CD4-positive, CD25-positive, alpha-beta regulatory T cell (primary cell): ENCODE measurements at regions not wholly inside any gene's neighbourhood (a gene's known extent, or its start where the extent isn't known, plus 50 kb on each side); places are given as distances from the start of the nearest gene placed in this dataset.
A peak's percentile ranks its signal among the peaks of the same experiment; 100 is the strongest.

ENCODE experiments used
- ATAC-seq, 2 donors: fragments of 150-1000 bp; cut with Tn5 transposase; one replicate each; pipeline ENCODE4 v1.10.0; 2021; ENCODE audit warnings: low read depth in 2 of 2, moderate number of reproducible peaks in 2 of 2, moderate library complexity in 1 of 2
- DNase-seq, 3 donors: peaks; one replicate each; pipeline versions ENCODE4 v3.0.0 to v3.0.0-alpha.2; 2012 to 2022; ENCODE audit warnings: mixed read lengths in 1 of 3
- H3K27ac ChIP-seq: one replicate; pipeline ENCODE4 v1.7.0; 2013; ENCODE audit warnings: mild to moderate bottlenecking, low read length; ENCODE audit not compliant: insufficient read depth, poor library complexity, severe bottlenecking
- H3K27me3 ChIP-seq: one replicate; pipeline ENCODE4 v1.7.0; 2013; ENCODE audit warnings: low read length; ENCODE audit not compliant: control insufficient read depth, insufficient read depth
- H3K36me3 ChIP-seq: one replicate; pipeline ENCODE4 v1.7.0; 2013; ENCODE audit warnings: mild to moderate bottlenecking, low read length, moderate library complexity; ENCODE audit not compliant: control insufficient read depth, insufficient read depth
- H3K4me1 ChIP-seq: 2 replicates; pipeline ENCODE4 v1.7.0; 2013; ENCODE audit warnings: mild to moderate bottlenecking, low read length; ENCODE audit not compliant: insufficient read depth, control insufficient read depth, poor library complexity, severe bottlenecking
- H3K4me3 ChIP-seq: one replicate; pipeline ENCODE4 v1.7.0; 2013; ENCODE audit warnings: low read depth, mild to moderate bottlenecking, low read length, moderate library complexity
- H3K9me3 ChIP-seq, 2 experiments: 1 replicate in 1 of 2; 2 replicates in 1 of 2; pipeline ENCODE4 v1.7.0; 2013; ENCODE audit warnings: low read length in 2 of 2, mild to moderate bottlenecking in 1 of 2, moderate library complexity in 1 of 2; ENCODE audit not compliant: control insufficient read depth in 2 of 2
- H3K27ac Mint-ChIP-seq, 3 donors: one replicate each; pipeline ENCODE4 v1.8.0; 2020 to 2022; ENCODE audit warnings: mild to moderate bottlenecking in 3 of 3, mixed read lengths in 3 of 3, moderate library complexity in 2 of 3
- H3K27me3 Mint-ChIP-seq: one replicate; pipeline ENCODE4 v1.8.0; 2022; ENCODE audit warnings: mild to moderate bottlenecking, mixed read lengths
- H3K36me3 Mint-ChIP-seq: one replicate; pipeline ENCODE4 v1.8.0; 2020; ENCODE audit warnings: mixed read lengths
- H3K4me1 Mint-ChIP-seq, 4 donors: one replicate each; pipeline ENCODE4 v1.8.0; 2020 to 2022; ENCODE audit warnings: mixed read lengths in 4 of 4, mild to moderate bottlenecking in 1 of 4
- H3K4me3 Mint-ChIP-seq, 4 donors: one replicate each; pipeline ENCODE4 v1.8.0; 2020 to 2022; ENCODE audit warnings: mild to moderate bottlenecking in 4 of 4, mixed read lengths in 4 of 4, moderate library complexity in 3 of 4
- H3K9me3 Mint-ChIP-seq, 7 donors: one replicate each; pipeline ENCODE4 v1.8.0; 2020 to 2022; ENCODE audit warnings: mixed read lengths in 7 of 7, mild to moderate bottlenecking in 3 of 7, moderate library complexity in 2 of 7

DNA sequence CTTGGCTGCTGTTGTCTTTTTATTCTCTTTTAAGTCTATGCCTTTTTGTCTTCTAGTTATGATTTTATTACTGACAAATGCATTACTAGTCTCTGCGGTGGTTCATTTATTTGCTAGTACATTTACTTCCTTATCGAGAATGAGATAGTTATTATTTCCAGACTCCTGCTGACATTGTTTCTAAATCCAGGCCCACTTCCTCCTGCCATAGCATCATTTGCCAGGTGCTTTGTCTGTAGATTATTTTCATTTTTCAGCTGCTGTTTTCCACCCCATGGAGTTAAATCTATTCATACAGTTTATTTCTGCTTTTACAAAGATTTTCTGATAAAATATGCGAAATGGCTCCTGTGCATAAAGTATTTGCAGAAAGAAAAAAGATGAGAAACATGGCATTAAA, 459.7 kb downstream of the MMUT start:
- no peak overlapping the region for H3K4me3 ChIP-seq
- no peaks in the 10 kb centered on the region for H3K27me3 ChIP-seq
- Mint-ChIP-seq H3K9me3 (peaks cover 0 to 15% (median 4%) of the 10 kb centered on the region in 7 donors), H3K27me3 (no peaks in the 10 kb centered on the region), H3K27ac (no peak overlapping the region), H3K4me3 (no peak overlapping the region), H3K36me3 (no peaks in the 10 kb centered on the region), H3K4me1 (no peaks in the 10 kb centered on the region)
- no peak for DNase-seq
- H3K9me3 ChIP-seq, result no peaks in the 10 kb centered on the region
- H3K4me1 ChIP-seq, result no peaks in the 10 kb centered on the region
- H3K36me3 ChIP-seq, result no peaks in the 10 kb centered on the region
- no peak overlapping the region for H3K27ac ChIP-seq
- ATAC-seq, result no peak

DNA sequence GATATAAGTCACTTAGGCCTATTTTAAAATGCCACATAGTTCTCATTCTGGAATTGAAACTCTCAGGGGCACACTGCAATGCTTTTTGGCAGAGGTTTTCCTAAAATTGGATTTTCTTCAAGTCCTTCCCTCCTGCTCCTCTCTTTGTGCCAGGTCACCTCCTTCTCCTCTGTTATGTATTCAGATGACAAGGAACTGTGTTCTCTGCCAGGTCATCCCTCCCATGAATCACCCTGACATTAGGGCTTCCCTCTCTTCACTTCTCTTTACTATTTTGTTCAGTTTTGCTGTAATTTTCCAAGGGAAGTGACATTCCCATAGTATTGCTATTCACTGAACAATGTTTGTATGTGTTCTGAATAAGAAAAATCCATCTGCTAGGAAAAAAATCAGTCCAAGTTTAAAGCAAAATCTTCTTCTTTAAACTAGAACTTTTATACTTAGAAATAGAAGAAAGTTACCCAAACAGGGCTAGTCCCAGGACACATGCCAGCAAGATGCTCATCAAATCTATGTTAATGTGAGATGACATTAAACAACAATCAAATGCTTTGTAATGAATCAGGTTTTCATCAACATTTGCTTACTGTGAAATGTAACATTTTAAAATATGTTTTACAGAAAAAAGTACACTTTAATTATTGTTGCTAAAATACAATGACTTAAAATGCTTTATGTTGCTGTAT, 461.1 kb downstream of the MMUT start:
- Histone ChIP-seq H3K4me1 (no peaks in the 10 kb centered on the region), H3K9me3 (no peaks in the 10 kb centered on the region), H3K27ac (no peak overlapping the region), H3K27me3 (no peaks in the 10 kb centered on the region), H3K4me3 (no peak overlapping the region), H3K36me3 (no peaks in the 10 kb centered on the region)
- no peak for ATAC-seq
- no peak for DNase-seq
- no peak overlapping the region for H3K27ac Mint-ChIP-seq
- no peaks in the 10 kb centered on the region for H3K4me1 Mint-ChIP-seq
- H3K9me3 Mint-ChIP-seq, result peaks cover 0 to 5% (median 2%) of the 10 kb centered on the region in 7 donors
- no peaks in the 10 kb centered on the region for H3K27me3 Mint-ChIP-seq
- no peaks in the 10 kb centered on the region for H3K36me3 Mint-ChIP-seq
- no peak overlapping the region for H3K4me3 Mint-ChIP-seq

- Histone ChIP-seq H3K4me1 (no peaks in the 10 kb centered on the region), H3K9me3 (no peaks in the 10 kb centered on the region), H3K27ac (no peak overlapping the region), H3K36me3 (no peaks in the 10 kb centered on the region), H3K27me3 (no peaks in the 10 kb centered on the region), H3K4me3 (no peak overlapping the region)
- H3K4me3 Mint-ChIP-seq, result no peak overlapping the region
- ATAC-seq, result no peak
- no peak for DNase-seq
- no peaks in the 10 kb centered on the region for H3K36me3 Mint-ChIP-seq
- no peaks in the 10 kb centered on the region for H3K27me3 Mint-ChIP-seq
- H3K4me1 Mint-ChIP-seq, result no peaks in the 10 kb centered on the region
- no peak overlapping the region for H3K27ac Mint-ChIP-seq
- peaks cover 0 to 8% (median 2%) of the 10 kb centered on the region in 7 donors for H3K9me3 Mint-ChIP-seq
Measured at GRCh38 chr6:48998574-48998973, 464.5 kb downstream of the MMUT start.

- H3K27me3 Mint-ChIP-seq, result no peaks in the 10 kb centered on the region
- H3K4me1 Mint-ChIP-seq, result no peaks in the 10 kb centered on the region
- no peaks in the 10 kb centered on the region for H3K9me3 ChIP-seq
- DNase-seq (no peak), ATAC-seq (no peak)
- H3K27ac Mint-ChIP-seq, result no peak overlapping the region
- H3K27ac ChIP-seq, result no peak overlapping the region
- no peak overlapping the region for H3K4me3 Mint-ChIP-seq
- H3K4me3 ChIP-seq, result no peak overlapping the region
- no peaks in the 10 kb centered on the region for H3K27me3 ChIP-seq
- H3K36me3 Mint-ChIP-seq, result no peaks in the 10 kb centered on the region
- H3K9me3 Mint-ChIP-seq, result peaks cover 0 to 8% (median 2%) of the 10 kb centered on the region in 7 donors
- H3K36me3 ChIP-seq, result no peaks in the 10 kb centered on the region
- no peaks in the 10 kb centered on the region for H3K4me1 ChIP-seq
Measured at GRCh38 chr6:48996461-48997119, 466.5 kb downstream of the MMUT start.

DNA sequence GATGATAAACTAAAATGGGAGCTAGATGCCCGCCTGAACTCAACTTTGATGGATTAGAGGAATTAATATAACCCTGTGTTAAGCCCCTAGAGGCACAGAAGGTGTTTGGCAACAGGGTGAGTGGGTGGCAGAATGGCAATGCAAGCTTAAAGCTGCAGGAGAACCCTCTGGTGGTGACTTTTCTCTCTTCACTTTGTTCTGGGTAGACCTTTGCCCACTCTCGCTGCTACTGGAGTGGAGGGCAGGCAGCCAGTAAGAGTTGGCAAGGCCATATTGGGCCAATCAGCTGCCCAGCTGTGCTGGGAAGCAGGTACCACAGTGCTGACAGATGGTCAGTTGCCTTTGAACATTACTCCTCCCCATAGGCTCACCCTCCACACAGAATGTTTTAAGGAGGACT, 468.2 kb downstream of the MMUT start:
- Histone ChIP-seq H3K27ac (no peak overlapping the region), H3K4me3 (no peak overlapping the region), H3K27me3 (no peaks in the 10 kb centered on the region), H3K36me3 (no peaks in the 10 kb centered on the region), H3K4me1 (no peaks in the 10 kb centered on the region), H3K9me3 (no peaks in the 10 kb centered on the region)
- DNase-seq, result no peak
- no peak for ATAC-seq
- no peaks in the 10 kb centered on the region for H3K27me3 Mint-ChIP-seq
- H3K4me3 Mint-ChIP-seq, result no peak overlapping the region
- H3K27ac Mint-ChIP-seq, result no peak overlapping the region
- no peaks in the 10 kb centered on the region for H3K4me1 Mint-ChIP-seq
- peaks cover 0 to 8% (median 3%) of the 10 kb centered on the region in 7 donors for H3K9me3 Mint-ChIP-seq
- no peaks in the 10 kb centered on the region for H3K36me3 Mint-ChIP-seq

GRCh38 chr6:48990739-48991138, 472.3 kb downstream of the MMUT start:
- Mint-ChIP-seq H3K4me1 (no peaks in the 10 kb centered on the region), H3K36me3 (no peaks in the 10 kb centered on the region), H3K4me3 (no peak overlapping the region), H3K9me3 (peaks cover 0 to 15% (median 9%) of the 10 kb centered on the region in 7 donors), H3K27ac (no peak overlapping the region), H3K27me3 (no peaks in the 10 kb centered on the region)
- DNase-seq, result no peak
- H3K9me3 ChIP-seq, result peaks cover 0 to 2% of the 10 kb centered on the region in 2 experiments
- H3K4me3 ChIP-seq, result no peak overlapping the region
- H3K27ac ChIP-seq, result no peak overlapping the region
- H3K27me3 ChIP-seq, result no peaks in the 10 kb centered on the region
- H3K4me1 ChIP-seq, result no peaks in the 10 kb centered on the region
- no peak for ATAC-seq
- H3K36me3 ChIP-seq, result no peaks in the 10 kb centered on the region

GRCh38 chr6:48986845-48987244, 476.2 kb downstream of the MMUT start:
- Mint-ChIP-seq H3K27me3 (no peaks in the 10 kb centered on the region), H3K36me3 (no peaks in the 10 kb centered on the region), H3K9me3 (peaks cover 0 to 24% (median 9%) of the 10 kb centered on the region in 7 donors), H3K27ac (peak overlapping the region in 1 of 3 donors; percentile 66), H3K4me1 (no peaks in the 10 kb centered on the region), H3K4me3 (no peak overlapping the region)
- Histone ChIP-seq H3K4me3 (no peak overlapping the region), H3K27me3 (no peaks in the 10 kb centered on the region), H3K9me3 (peaks cover 4 to 5% of the 10 kb centered on the region in 2 experiments), H3K36me3 (no peaks in the 10 kb centered on the region), H3K4me1 (no peaks in the 10 kb centered on the region), H3K27ac (no peak overlapping the region)
- ATAC-seq, result no peak
- no peak for DNase-seq

DNA sequence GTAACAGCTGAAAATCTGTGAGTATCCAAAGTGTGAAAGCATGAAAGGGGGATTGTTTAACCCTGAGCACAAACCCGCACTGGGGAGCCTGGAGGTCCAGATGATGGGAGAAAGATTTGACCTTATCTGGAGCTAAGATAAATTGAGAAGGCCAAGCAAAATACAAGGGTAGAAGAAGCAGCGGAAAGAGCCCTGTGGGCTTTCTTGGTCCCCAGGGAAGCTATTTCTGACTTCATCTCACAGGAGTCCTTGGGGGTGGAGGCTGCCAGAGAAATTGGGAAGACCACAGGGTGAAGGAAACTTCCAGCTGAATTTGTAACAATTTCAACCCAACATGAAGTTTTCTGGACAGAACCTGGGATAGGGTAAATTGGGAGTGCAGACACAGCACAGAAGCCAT, 476.9 kb downstream of the MMUT start:
- ATAC-seq (no peak), DNase-seq (no peak)
- H3K4me3 Mint-ChIP-seq, result no peak overlapping the region
- Histone ChIP-seq H3K9me3 (peaks cover 4 to 5% of the 10 kb centered on the region in 2 experiments), H3K27me3 (no peaks in the 10 kb centered on the region), H3K36me3 (no peaks in the 10 kb centered on the region), H3K27ac (no peak overlapping the region), H3K4me3 (no peak overlapping the region), H3K4me1 (no peaks in the 10 kb centered on the region)
- H3K27me3 Mint-ChIP-seq, result no peaks in the 10 kb centered on the region
- H3K4me1 Mint-ChIP-seq, result no peaks in the 10 kb centered on the region
- H3K9me3 Mint-ChIP-seq, result peaks cover under 1 to 24% (median 7%) of the 10 kb centered on the region in 7 donors
- no peaks in the 10 kb centered on the region for H3K36me3 Mint-ChIP-seq
- H3K27ac Mint-ChIP-seq, result no peak overlapping the region
